Vagina (tissue), 2 donors: ENCODE measurements at regions not wholly inside any gene's neighbourhood (a gene's known extent, or its start where the extent isn't known, plus 50 kb on each side); places are given as distances from the start of the nearest gene placed in this dataset.

ENCODE experiments used
- DNase-seq, 2 donors: peaks; one replicate each; pipeline ENCODE4 v3.0.0-alpha.2; 2017; ENCODE audit errors: extremely low spot score in 2 of 2
- H3K27ac ChIP-seq: fragments of 200-600 bp; sonication (generic); one replicate; pipeline ENCODE4 v1.5.1; 2019
- H3K27me3 ChIP-seq: fragments of 200-600 bp; sonication (generic); one replicate; pipeline ENCODE4 v1.5.1; 2019
- H3K36me3 ChIP-seq, 2 donors: fragments of 200-600 bp; sonication (generic); one replicate each; pipeline ENCODE4 v1.5.1; 2017 to 2019
- H3K4me1 ChIP-seq: fragments of 200-600 bp; sonication (generic); one replicate; pipeline ENCODE4 v1.5.1; 2019
- H3K4me3 ChIP-seq, 2 donors: fragments of 200-600 bp; sonication (generic); 1 replicate in 1 of 2; 2 replicates in 1 of 2; pipeline ENCODE4 v1.5.1; 2016 to 2019
- H3K9me3 ChIP-seq: fragments of 200-600 bp; sonication (generic); one replicate; pipeline ENCODE4 v1.5.1; 2019
- CTCF ChIP-seq, 3 experiments: fragments of 450-650 bp in 2 of 3; fragments of 200-600 bp in 1 of 3; sonication (generic) in 1 of 3; IDR thresholded peaks; one replicate each; pipeline ENCODE4 v1.5.1; 2017 to 2019; ENCODE audit warnings: antibody characterized with exemption in 3 of 3, mild to moderate bottlenecking in 2 of 3, moderate library complexity in 2 of 3
- POLR2A ChIP-seq, 2 donors: fragments of 450-650 bp; IDR thresholded peaks; one replicate each; pipeline ENCODE4 v1.6.1; 2017; ENCODE audit warnings: antibody characterized with exemption in 2 of 2, mild to moderate bottlenecking in 2 of 2, moderate library complexity in 2 of 2
- POLR2AphosphoS5 ChIP-seq, 2 donors: sonication (generic); formaldehyde crosslinking; IDR thresholded peaks; one replicate each; pipeline ENCODE4 v1.9.0; 2017; ENCODE audit warnings: antibody characterized with exemption in 2 of 2, mild to moderate bottlenecking in 2 of 2, low read depth in 1 of 2; ENCODE audit not compliant: insufficient read depth in 1 of 2
- intact Hi-C: fragments of 100-400 bp; cut with DNase I; formaldehyde crosslinking; loops from one replicate; pipeline ENCODE4 v1.15.1; 2023

- no peaks in the 10 kb centered on the region for H3K9me3 ChIP-seq
- no peaks in the 10 kb centered on the region for H3K27me3 ChIP-seq
- H3K4me1 ChIP-seq, result no peaks in the 10 kb centered on the region
- no peaks in the 10 kb centered on the region for H3K36me3 ChIP-seq
- DNase-seq, result no peak
- H3K27ac ChIP-seq, result no peak overlapping the region
- no peak overlapping the region for H3K4me3 ChIP-seq
- no peak for TF ChIP-seq CTCF (IDR thresholded peaks at IDR 0.05)
- TF ChIP-seq POLR2AphosphoS5 (IDR thresholded peaks at IDR 0.05; ENCODE audit: insufficient read depth in 1 of 2, low read depth in 1 of 2), result no peak
- TF ChIP-seq POLR2A (IDR thresholded peaks at IDR 0.05), result no peak
- intact Hi-C loops, result no loop called here
These were observed 105.1 kb downstream of the MANEA start for GRCh38 chr6:95682476-95682875.

- Histone ChIP-seq H3K36me3 (no peaks in the 10 kb centered on the region), H3K27ac (no peak overlapping the region), H3K4me3 (no peak overlapping the region), H3K9me3 (no peaks in the 10 kb centered on the region), H3K4me1 (no peaks in the 10 kb centered on the region), H3K27me3 (no peaks in the 10 kb centered on the region)
- TF ChIP-seq POLR2AphosphoS5 (IDR thresholded peaks at IDR 0.05; ENCODE audit: insufficient read depth in 1 of 2, low read depth in 1 of 2), result no peak
- TF ChIP-seq POLR2A (IDR thresholded peaks at IDR 0.05), result no peak
- no peak for TF ChIP-seq CTCF (IDR thresholded peaks at IDR 0.05)
- intact Hi-C loops, result no loop called here
- DNase-seq, result no peak
These were observed 108.5 kb downstream of the MANEA start for GRCh38 chr6:95685822-95686221.

- TF ChIP-seq POLR2AphosphoS5 (IDR thresholded peaks at IDR 0.05; ENCODE audit: insufficient read depth in 1 of 2, low read depth in 1 of 2) (no peak), CTCF (IDR thresholded peaks at IDR 0.05) (no peak), POLR2A (IDR thresholded peaks at IDR 0.05) (no peak)
- no peaks in the 10 kb centered on the region for H3K27me3 ChIP-seq
- intact Hi-C loops, result no loop called here
These were observed 108.9 kb downstream of the MANEA start for GRCh38 chr6:95686272-95686671.

GRCh38 chr6:95686895-95687294 is 109.6 kb downstream of the MANEA start:
- H3K4me3 ChIP-seq, result no peak overlapping the region
- no peaks in the 10 kb centered on the region for H3K4me1 ChIP-seq
- H3K9me3 ChIP-seq, result no peaks in the 10 kb centered on the region
- TF ChIP-seq POLR2A (IDR thresholded peaks at IDR 0.05), result no peak
- TF ChIP-seq CTCF (IDR thresholded peaks at IDR 0.05), result no peak
- TF ChIP-seq POLR2AphosphoS5 (IDR thresholded peaks at IDR 0.05; ENCODE audit: insufficient read depth in 1 of 2, low read depth in 1 of 2), result no peak
- intact Hi-C loops, result no loop called here
- H3K36me3 ChIP-seq, result no peaks in the 10 kb centered on the region
- no peak for DNase-seq
- H3K27me3 ChIP-seq, result no peaks in the 10 kb centered on the region
- no peak overlapping the region for H3K27ac ChIP-seq

More at GRCh38 chr6:95686272-95686671, 108.9 kb downstream of the MANEA start:
- no peaks in the 10 kb centered on the region for H3K9me3 ChIP-seq
- H3K36me3 ChIP-seq, result no peaks in the 10 kb centered on the region
- DNase-seq, result no peak
- H3K27ac ChIP-seq, result no peak overlapping the region
- no peak overlapping the region for H3K4me3 ChIP-seq
- H3K4me1 ChIP-seq, result no peaks in the 10 kb centered on the region

DNA sequence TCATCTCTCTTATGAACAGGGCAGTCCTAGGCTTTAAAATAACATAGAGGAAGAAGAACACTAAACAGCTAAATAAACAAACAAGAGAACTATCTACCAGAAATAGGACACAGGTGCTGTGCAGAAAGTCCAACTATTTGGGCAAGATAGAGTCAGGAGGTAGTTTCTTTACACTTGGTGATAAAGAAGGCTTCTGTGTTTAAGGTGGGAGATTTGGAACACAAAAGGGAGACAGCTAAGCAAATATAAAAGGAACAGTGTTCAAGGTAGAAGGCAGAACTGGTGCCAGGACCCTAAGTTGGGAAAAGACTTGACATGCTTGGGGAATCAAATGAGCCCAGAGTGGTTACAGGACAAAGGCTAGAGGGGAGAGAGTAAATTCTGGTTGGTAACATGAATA is 110.5 kb downstream of the MANEA start:
- H3K36me3 ChIP-seq, result no peaks in the 10 kb centered on the region
- intact Hi-C loops, result no loop called here
- no peaks in the 10 kb centered on the region for H3K4me1 ChIP-seq
- H3K27ac ChIP-seq, result no peak overlapping the region
- no peaks in the 10 kb centered on the region for H3K9me3 ChIP-seq
- no peak overlapping the region for H3K4me3 ChIP-seq
- H3K27me3 ChIP-seq, result no peaks in the 10 kb centered on the region
- DNase-seq, result no peak
- no peak for TF ChIP-seq POLR2AphosphoS5 (IDR thresholded peaks at IDR 0.05; ENCODE audit: insufficient read depth in 1 of 2, low read depth in 1 of 2)
- no peak for TF ChIP-seq POLR2A (IDR thresholded peaks at IDR 0.05)
- TF ChIP-seq CTCF (IDR thresholded peaks at IDR 0.05), result no peak
